Large intestine (tissue), 3 donors: ENCODE measurements at regions not wholly inside any gene's neighbourhood (a gene's known extent, or its start where the extent isn't known, plus 50 kb on each side); places are given as distances from the start of the nearest gene placed in this dataset.

Experiments used
- DNase-seq, 2 donors: peaks; one replicate each; pipeline versions ENCODE4 v3.0.0 to v3.0.0-alpha.2; 2013
- H3K27ac ChIP-seq: one replicate; pipeline ENCODE4 v1.5.1; 2013; ENCODE audit warnings: low read length
- H3K27me3 ChIP-seq: 2 replicates; pipeline ENCODE4 v1.6.1; 2013; ENCODE audit warnings: low read length; ENCODE audit not compliant: control insufficient read depth, insufficient read depth
- H3K36me3 ChIP-seq: 2 replicates; pipeline ENCODE4 v1.6.1; 2013; ENCODE audit warnings: low read length; ENCODE audit not compliant: control insufficient read depth, insufficient read depth
- H3K4me1 ChIP-seq: one replicate; pipeline ENCODE4 v1.6.1; 2013; ENCODE audit warnings: low read length; ENCODE audit not compliant: control insufficient read depth, insufficient read depth
- H3K4me3 ChIP-seq: one replicate; pipeline ENCODE4 v1.5.1; 2013; ENCODE audit warnings: low read length
- H3K9me3 ChIP-seq: one replicate; pipeline ENCODE4 v1.6.1; 2013; ENCODE audit warnings: mild to moderate bottlenecking, low read depth, low read length, moderate library complexity; ENCODE audit not compliant: control insufficient read depth
- WGBS: methylation state at CpG from one replicate; pipeline ENCODE4 v1.1.5; 2013; ENCODE audit warnings: low lambda C conversion rate; ENCODE audit not compliant: insufficient coverage; 5-methylcytosine and 5-hydroxymethylcytosine counted together

- no peak overlapping the region for H3K4me3 ChIP-seq
- H3K27ac ChIP-seq, result no peak overlapping the region
- H3K36me3 ChIP-seq, result no peaks in the 10 kb centered on the region
- no peaks in the 10 kb centered on the region for H3K4me1 ChIP-seq
- WGBS, result no CpG with 5 or more reads among the region's 3 CpGs
- no peak for DNase-seq
- H3K9me3 ChIP-seq, result peaks cover 6% of the 10 kb centered on the region
- H3K27me3 ChIP-seq, result no peaks in the 10 kb centered on the region
These were observed 392.5 kb downstream of the PBX1 start for GRCh38 chr1:164951508-164951907.

- Histone ChIP-seq H3K4me3 (no peak overlapping the region), H3K27me3 (no peaks in the 10 kb centered on the region), H3K27ac (no peak overlapping the region), H3K4me1 (no peaks in the 10 kb centered on the region), H3K36me3 (no peaks in the 10 kb centered on the region), H3K9me3 (peaks cover 6% of the 10 kb centered on the region)
- WGBS, result 67% methylated on average over 1 of the region's 5 CpGs
- peak; percentile 10 to 19 for DNase-seq
These were observed 391.6 kb downstream of the PBX1 start for GRCh38 chr1:164950541-164950986.

GRCh38 chr1:164949771-164950471 is 390.9 kb downstream of the PBX1 start:
- Histone ChIP-seq H3K4me1 (no peaks in the 10 kb centered on the region), H3K9me3 (peaks cover 6% of the 10 kb centered on the region), H3K36me3 (no peaks in the 10 kb centered on the region), H3K27me3 (no peaks in the 10 kb centered on the region), H3K4me3 (no peak overlapping the region), H3K27ac (no peak overlapping the region)
- no peak for DNase-seq
- WGBS, result no CpG with 5 or more reads among the region's 2 CpGs

GRCh38 chr1:164948101-164948500 is 389.1 kb downstream of the PBX1 start:
- peaks cover 6% of the 10 kb centered on the region for H3K9me3 ChIP-seq
- WGBS, result 100% methylated on average over 1 of the region's 1 CpG
- H3K36me3 ChIP-seq, result no peaks in the 10 kb centered on the region
- DNase-seq, result no peak
- H3K27ac ChIP-seq, result no peak overlapping the region
- H3K27me3 ChIP-seq, result no peaks in the 10 kb centered on the region
- H3K4me3 ChIP-seq, result no peak overlapping the region
- H3K4me1 ChIP-seq, result no peaks in the 10 kb centered on the region

- WGBS, result 29% methylated on average over 1 of the region's 2 CpGs
- Histone ChIP-seq H3K4me3 (no peak overlapping the region), H3K4me1 (no peaks in the 10 kb centered on the region), H3K36me3 (no peaks in the 10 kb centered on the region), H3K9me3 (no peaks in the 10 kb centered on the region), H3K27ac (no peak overlapping the region), H3K27me3 (no peaks in the 10 kb centered on the region)
- DNase-seq, result no peak
These were observed 378.3 kb downstream of the PBX1 start for GRCh38 chr1:164937291-164937690.

- no peaks in the 10 kb centered on the region for H3K9me3 ChIP-seq
- no peaks in the 10 kb centered on the region for H3K4me1 ChIP-seq
- H3K36me3 ChIP-seq, result no peaks in the 10 kb centered on the region
- 62% methylated on average over 3 of the region's 4 CpGs for WGBS
- no peaks in the 10 kb centered on the region for H3K27me3 ChIP-seq
- H3K27ac ChIP-seq, result no peak overlapping the region
- no peak for DNase-seq
- H3K4me3 ChIP-seq, result no peak overlapping the region
These were observed 373.6 kb downstream of the PBX1 start for GRCh38 chr1:164932580-164932979.

GRCh38 chr1:164930833-164931232 is 371.8 kb downstream of the PBX1 start:
- Histone ChIP-seq H3K36me3 (no peaks in the 10 kb centered on the region), H3K4me3 (no peak overlapping the region), H3K4me1 (no peaks in the 10 kb centered on the region), H3K27ac (no peak overlapping the region), H3K9me3 (no peaks in the 10 kb centered on the region), H3K27me3 (no peaks in the 10 kb centered on the region)
- WGBS, result no CpG with 5 or more reads among the region's 1 CpG
- no peak for DNase-seq

GRCh38 chr1:164930241-164930640 is 371.3 kb downstream of the PBX1 start:
- Histone ChIP-seq H3K9me3 (no peaks in the 10 kb centered on the region), H3K4me1 (no peaks in the 10 kb centered on the region), H3K4me3 (no peak overlapping the region), H3K27me3 (no peaks in the 10 kb centered on the region), H3K27ac (no peak overlapping the region), H3K36me3 (no peaks in the 10 kb centered on the region)
- no peak for DNase-seq
- 86% methylated on average over 1 of the region's 2 CpGs for WGBS

GRCh38 chr1:164928232-164928812 is 369.3 kb downstream of the PBX1 start:
- H3K4me1 ChIP-seq, result no peaks in the 10 kb centered on the region
- H3K27ac ChIP-seq, result no peak overlapping the region
- DNase-seq, result no peak
- H3K27me3 ChIP-seq, result no peaks in the 10 kb centered on the region
- no peaks in the 10 kb centered on the region for H3K9me3 ChIP-seq
- WGBS, result no CpG with 5 or more reads among the region's 6 CpGs
- H3K36me3 ChIP-seq, result no peaks in the 10 kb centered on the region
- no peak overlapping the region for H3K4me3 ChIP-seq

- H3K27ac ChIP-seq, result no peak overlapping the region
- no peak for DNase-seq
- H3K36me3 ChIP-seq, result no peaks in the 10 kb centered on the region
- WGBS, result no CpG with 5 or more reads among the region's 2 CpGs
- no peak overlapping the region for H3K4me3 ChIP-seq
- no peaks in the 10 kb centered on the region for H3K9me3 ChIP-seq
- no peaks in the 10 kb centered on the region for H3K27me3 ChIP-seq
- H3K4me1 ChIP-seq, result no peaks in the 10 kb centered on the region
These were observed 367.1 kb downstream of the PBX1 start for GRCh38 chr1:164926107-164926506.

GRCh38 chr1:164922585-164922984 is 363.6 kb downstream of the PBX1 start:
- H3K4me3 ChIP-seq, result no peak overlapping the region
- H3K9me3 ChIP-seq, result no peaks in the 10 kb centered on the region
- H3K36me3 ChIP-seq, result no peaks in the 10 kb centered on the region
- no peak overlapping the region for H3K27ac ChIP-seq
- no peak for DNase-seq
- no peaks in the 10 kb centered on the region for H3K27me3 ChIP-seq
- H3K4me1 ChIP-seq, result no peaks in the 10 kb centered on the region
